BLaER1 (cell line): ENCODE measurements at regions not wholly inside any gene's neighbourhood (a gene's known extent, or its start where the extent isn't known, plus 50 kb on each side); places are given as distances from the start of the nearest gene placed in this dataset.
"Not testable (repeated sequence)": the region's sequence is repeated elsewhere in the genome, so short reads cannot be mapped to it uniquely, and the experiment has no call there.

Experiments
- H3K27ac ChIP-seq: shearing (Covaris generic); formaldehyde crosslinking; 2 replicates; pipeline ENCODE4 v1.8.1; 2022
- H3K27me3 ChIP-seq: shearing (Covaris generic); formaldehyde crosslinking; 2 replicates; pipeline ENCODE4 v1.8.1; 2022
- H3K36me3 ChIP-seq: shearing (Covaris generic); formaldehyde crosslinking; 2 replicates; pipeline ENCODE4 v1.8.1; 2022
- H3K4me1 ChIP-seq: shearing (Covaris generic); formaldehyde crosslinking; 2 replicates; pipeline ENCODE4 v1.8.1; 2022
- H3K4me2 ChIP-seq: shearing (Covaris generic); formaldehyde crosslinking; 2 replicates; pipeline ENCODE4 v1.8.1; 2022
- H3K4me3 ChIP-seq: shearing (Covaris generic); formaldehyde crosslinking; 2 replicates; pipeline ENCODE4 v1.8.1; 2022
- H3K9ac ChIP-seq: shearing (Covaris generic); formaldehyde crosslinking; 2 replicates; pipeline ENCODE4 v1.8.1; 2022
- H3K9me3 ChIP-seq: shearing (Covaris generic); formaldehyde crosslinking; 2 replicates; pipeline ENCODE4 v1.8.1; 2022
- H4K20me1 ChIP-seq: shearing (Covaris generic); formaldehyde crosslinking; 2 replicates; pipeline ENCODE4 v1.8.1; 2022

DNA sequence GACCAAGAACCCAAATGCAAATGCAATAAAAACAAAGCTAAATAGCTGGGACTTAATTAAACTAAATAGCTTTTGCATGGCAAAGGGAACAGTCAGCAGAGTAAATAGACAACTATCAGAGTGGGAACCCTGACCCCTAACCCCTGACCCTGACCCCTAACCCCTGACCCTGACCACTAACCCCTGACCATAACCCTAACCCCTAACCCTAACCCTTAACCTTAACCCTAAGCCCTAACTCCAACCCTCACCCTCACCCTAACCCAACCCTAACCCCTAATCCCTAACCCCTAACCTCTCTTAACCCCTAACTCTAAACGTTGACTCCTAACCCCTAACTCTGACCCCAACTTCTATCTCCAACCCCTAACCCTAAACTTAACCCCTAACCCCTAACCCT lies 3014.3 kb upstream of the TEKT4 start:
- not testable (repeated sequence) for H3K36me3 ChIP-seq, H3K27ac ChIP-seq, H3K9ac ChIP-seq, H3K4me3 ChIP-seq, H3K4me1 ChIP-seq, H3K9me3 ChIP-seq, H4K20me1 ChIP-seq, H3K4me2 ChIP-seq, H3K27me3 ChIP-seq

- not testable (repeated sequence) for H4K20me1 ChIP-seq, H3K9ac ChIP-seq, H3K27ac ChIP-seq, H3K36me3 ChIP-seq, H3K27me3 ChIP-seq, H3K4me1 ChIP-seq, H3K9me3 ChIP-seq, H3K4me2 ChIP-seq, H3K4me3 ChIP-seq
Observed at GRCh38 chr2:91857711-91858110, 3013.5 kb upstream of the TEKT4 start.

DNA sequence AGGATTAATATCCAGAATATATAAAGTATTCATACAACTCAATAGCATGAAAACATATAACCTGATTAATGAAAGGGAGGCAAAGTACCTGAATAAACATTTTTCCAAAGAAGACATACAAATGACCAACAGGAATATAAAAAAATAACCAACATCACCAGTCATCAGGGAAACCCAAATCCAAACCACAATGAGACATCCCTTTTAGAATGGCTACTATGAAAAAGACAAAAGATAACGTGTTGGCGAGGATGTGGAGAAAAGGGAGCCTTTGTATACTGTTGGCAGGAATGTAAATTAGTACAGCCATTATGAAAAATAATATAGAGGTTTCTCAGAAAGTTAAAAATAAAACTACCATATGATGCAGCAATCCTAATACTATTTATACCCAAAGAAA lies 2999.5 kb upstream of the TEKT4 start:
- not testable (repeated sequence) for H3K4me3 ChIP-seq, H3K4me2 ChIP-seq, H3K27ac ChIP-seq, H3K9me3 ChIP-seq, H3K4me1 ChIP-seq, H3K36me3 ChIP-seq, H3K27me3 ChIP-seq, H3K9ac ChIP-seq, H4K20me1 ChIP-seq

DNA sequence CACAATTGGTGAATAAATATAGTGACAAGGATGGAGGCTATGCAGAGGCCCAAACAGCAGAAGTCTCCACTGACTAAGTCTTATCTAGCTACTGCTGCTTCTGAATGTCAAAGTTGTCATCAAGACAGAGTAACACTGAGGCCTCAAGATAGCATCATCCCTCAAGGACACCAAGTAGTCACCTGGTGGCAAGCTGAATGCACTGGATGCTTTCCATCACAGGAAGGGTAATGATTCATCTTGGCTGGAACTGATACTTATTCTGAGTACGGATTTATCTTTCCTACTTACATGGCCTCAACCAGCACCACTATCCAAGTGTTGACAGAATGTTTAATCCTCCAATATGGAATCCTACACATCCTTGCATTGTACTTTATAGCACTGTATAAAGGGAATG lies 2997.8 kb upstream of the TEKT4 start:
- H3K4me2 ChIP-seq, H3K36me3 ChIP-seq, H3K27me3 ChIP-seq, H3K27ac ChIP-seq, H4K20me1 ChIP-seq, H3K4me1 ChIP-seq, H3K9ac ChIP-seq, H3K9me3 ChIP-seq, H3K4me3 ChIP-seq: not testable (repeated sequence)

GRCh38 chr2:91877658-91878210 lies 2993.5 kb upstream of the TEKT4 start:
- not testable (repeated sequence) for H3K9me3 ChIP-seq, H3K4me1 ChIP-seq, H3K4me2 ChIP-seq, H4K20me1 ChIP-seq, H3K27ac ChIP-seq, H3K27me3 ChIP-seq, H3K4me3 ChIP-seq, H3K9ac ChIP-seq, H3K36me3 ChIP-seq

DNA sequence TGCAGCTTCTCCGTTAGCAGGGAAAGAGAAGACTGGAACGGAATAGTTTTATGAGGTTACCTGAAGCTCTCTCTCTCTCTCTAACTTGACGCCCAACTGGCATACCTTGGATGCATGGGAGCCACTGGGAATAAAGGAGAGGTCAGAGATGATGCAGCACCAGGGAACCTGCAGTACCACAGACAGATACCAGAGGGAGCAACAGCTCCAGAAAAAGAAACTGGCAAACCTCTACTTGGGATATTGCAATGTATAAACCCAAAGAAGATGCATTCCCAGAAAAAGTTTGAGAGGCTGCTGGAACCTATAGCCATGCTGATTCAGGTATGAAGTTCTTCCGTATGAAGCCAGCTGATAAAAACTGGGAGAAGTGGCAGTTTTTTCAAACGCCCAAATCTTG lies 2976.1 kb upstream of the TEKT4 start:
- H3K4me3 ChIP-seq, H3K36me3 ChIP-seq, H3K4me2 ChIP-seq, H3K27ac ChIP-seq, H3K9ac ChIP-seq, H3K9me3 ChIP-seq, H3K4me1 ChIP-seq, H3K27me3 ChIP-seq, H4K20me1 ChIP-seq: not testable (repeated sequence)

GRCh38 chr2:91917602-91918001 lies 2953.6 kb upstream of the TEKT4 start:
- not testable (repeated sequence) for H3K4me2 ChIP-seq, H3K4me3 ChIP-seq

More at GRCh38 chr2:91917602-91918001, 2953.6 kb upstream of the TEKT4 start:
- not testable (repeated sequence) for H3K4me1 ChIP-seq, H3K27ac ChIP-seq, H4K20me1 ChIP-seq, H3K36me3 ChIP-seq, H3K9me3 ChIP-seq, H3K27me3 ChIP-seq, H3K9ac ChIP-seq
